GM12892 (cell line): ENCODE measurements at regions not wholly inside any gene's neighbourhood (a gene's known extent, or its start where the extent isn't known, plus 50 kb on each side); places are given as distances from the start of the nearest gene placed in this dataset.

Experiments
- POLR2A ChIP-seq: IDR thresholded peaks from 2 replicates; pipeline ENCODE4 v1.6.1; 2011; ENCODE audit warnings: low read depth, low read length, control low read depth
- POLR2AphosphoS5 ChIP-seq: IDR thresholded peaks from 2 replicates; pipeline ENCODE4 v1.6.1; 2011; ENCODE audit warnings: low read depth, low read length, control low read depth
- TAF1 ChIP-seq: IDR thresholded peaks from 2 replicates; pipeline ENCODE4 v1.6.1; 2011; ENCODE audit warnings: low read depth, mild to moderate bottlenecking, control low read depth, low read length, borderline replicate concordance

GRCh38 chr20:20946122-20946759, 159.9 kb downstream of the LINC00237 start:
- TF ChIP-seq POLR2A (no peak), POLR2AphosphoS5 (no peak), TAF1 (no peak)
